ENCODE measurements at regions not wholly inside any gene's neighbourhood (a gene's known extent, or its start where the extent isn't known, plus 50 kb on each side); places are given as distances from the start of the nearest gene placed in this dataset.
A peak's percentile ranks its signal among the peaks of the same experiment; 100 is the strongest.
"Not testable (repeated sequence)": the region's sequence is repeated elsewhere in the genome, so short reads cannot be mapped to it uniquely, and the experiment has no call there.

- H3K4me1 Mint-ChIP-seq: peaks cover 14% of the 10 kb centered on the region
- no peak overlapping the region for H3K27ac Mint-ChIP-seq
- DNase-seq (ENCODE audit: low spot score in 2 of 2): no peak
- no peak for ATAC-seq
- no peaks in the 10 kb centered on the region for H3K36me3 Mint-ChIP-seq
- H3K9me3 Mint-ChIP-seq: no peaks in the 10 kb centered on the region
- no peak overlapping the region for H3K4me3 Mint-ChIP-seq
Measured at GRCh38 chr17:72569148-72569946, 448.5 kb downstream of the SOX9 start.

- H3K27ac Mint-ChIP-seq: no peak overlapping the region
- H3K4me1 Mint-ChIP-seq: peaks cover 8% of the 10 kb centered on the region
- no peak for ATAC-seq
- H3K4me3 Mint-ChIP-seq: no peak overlapping the region
- H3K36me3 Mint-ChIP-seq: no peaks in the 10 kb centered on the region
- DNase-seq (ENCODE audit: low spot score in 2 of 2): no peak
- H3K9me3 Mint-ChIP-seq: no peaks in the 10 kb centered on the region
Measured at GRCh38 chr17:72571813-72572396, 451.1 kb downstream of the SOX9 start.

- no peaks in the 10 kb centered on the region for H3K4me1 Mint-ChIP-seq
- H3K27ac Mint-ChIP-seq: no peak overlapping the region
- H3K9me3 Mint-ChIP-seq: no peaks in the 10 kb centered on the region
- DNase-seq (ENCODE audit: low spot score in 2 of 2) (no peak), ATAC-seq (no peak)
- H3K4me3 Mint-ChIP-seq: no peak overlapping the region
- H3K36me3 Mint-ChIP-seq: no peaks in the 10 kb centered on the region
Measured at GRCh38 chr17:72572604-72573491, 452.0 kb downstream of the SOX9 start.

GRCh38 chr17:72573492-72573801, 452.6 kb downstream of the SOX9 start:
- H3K4me3 Mint-ChIP-seq; H3K9me3 Mint-ChIP-seq; H3K4me1 Mint-ChIP-seq; DNase-seq (ENCODE audit: low spot score in 2 of 2); ATAC-seq; H3K36me3 Mint-ChIP-seq; H3K27ac Mint-ChIP-seq: not testable (repeated sequence)

GRCh38 chr17:72574675-72575510, 454.1 kb downstream of the SOX9 start:
- DNase-seq (ENCODE audit: low spot score in 2 of 2) (no peak), ATAC-seq (no peak)
- Mint-ChIP-seq H3K4me1 (no peaks in the 10 kb centered on the region), H3K36me3 (no peaks in the 10 kb centered on the region), H3K27ac (no peak overlapping the region), H3K4me3 (no peak overlapping the region), H3K9me3 (no peaks in the 10 kb centered on the region)

- H3K9me3 Mint-ChIP-seq: no peaks in the 10 kb centered on the region
- no peak for ATAC-seq
- no peak overlapping the region for H3K27ac Mint-ChIP-seq
- H3K36me3 Mint-ChIP-seq: no peaks in the 10 kb centered on the region
- no peak overlapping the region for H3K4me3 Mint-ChIP-seq
- DNase-seq (ENCODE audit: low spot score in 2 of 2): no peak
- no peaks in the 10 kb centered on the region for H3K4me1 Mint-ChIP-seq
Measured at GRCh38 chr17:72575542-72576233, 454.9 kb downstream of the SOX9 start.

- H3K9me3 Mint-ChIP-seq: no peaks in the 10 kb centered on the region
- H3K4me1 Mint-ChIP-seq: no peaks in the 10 kb centered on the region
- no peak overlapping the region for H3K4me3 Mint-ChIP-seq
- DNase-seq (ENCODE audit: low spot score in 2 of 2) (no peak), ATAC-seq (no peak)
- no peaks in the 10 kb centered on the region for H3K36me3 Mint-ChIP-seq
- H3K27ac Mint-ChIP-seq: no peak overlapping the region
Measured at GRCh38 chr17:72576289-72576759, 455.5 kb downstream of the SOX9 start.

- Mint-ChIP-seq H3K4me1 (no peaks in the 10 kb centered on the region), H3K27ac (no peak overlapping the region), H3K9me3 (no peaks in the 10 kb centered on the region), H3K36me3 (no peaks in the 10 kb centered on the region), H3K4me3 (no peak overlapping the region)
- ATAC-seq: no peak
- DNase-seq (ENCODE audit: low spot score in 2 of 2): no peak
Measured at GRCh38 chr17:72578817-72579470, 458.1 kb downstream of the SOX9 start.

- Mint-ChIP-seq H3K4me1 (no peaks in the 10 kb centered on the region), H3K27ac (no peak overlapping the region), H3K4me3 (no peak overlapping the region), H3K9me3 (no peaks in the 10 kb centered on the region), H3K36me3 (no peaks in the 10 kb centered on the region)
- no peak for ATAC-seq
- no peak for DNase-seq (ENCODE audit: low spot score in 2 of 2)
Measured at GRCh38 chr17:72579990-72580320, 459.1 kb downstream of the SOX9 start.

GRCh38 chr17:72580321-72581127, 459.7 kb downstream of the SOX9 start:
- DNase-seq (ENCODE audit: low spot score in 2 of 2) (no peak), ATAC-seq (no peak)
- Mint-ChIP-seq H3K27ac (no peak overlapping the region), H3K9me3 (no peaks in the 10 kb centered on the region), H3K4me1 (no peaks in the 10 kb centered on the region), H3K36me3 (no peaks in the 10 kb centered on the region), H3K4me3 (no peak overlapping the region)

- no peak for ATAC-seq
- Mint-ChIP-seq H3K27ac (no peak overlapping the region), H3K4me3 (no peak overlapping the region), H3K36me3 (no peaks in the 10 kb centered on the region), H3K9me3 (no peaks in the 10 kb centered on the region), H3K4me1 (peaks cover 19% of the 10 kb centered on the region)
- no peak for DNase-seq (ENCODE audit: low spot score in 2 of 2)
Measured at GRCh38 chr17:72587156-72587555, 466.3 kb downstream of the SOX9 start.

GRCh38 chr17:72587773-72588511, 467.1 kb downstream of the SOX9 start:
- peak; percentile 11 for ATAC-seq
- no peak overlapping the region for H3K4me3 Mint-ChIP-seq
- DNase-seq (ENCODE audit: low spot score in 2 of 2): no peak

GRCh38 chr17:72588561-72588960, 467.7 kb downstream of the SOX9 start:
- Mint-ChIP-seq H3K36me3 (no peaks in the 10 kb centered on the region), H3K9me3 (no peaks in the 10 kb centered on the region), H3K4me3 (no peak overlapping the region), H3K27ac (no peak overlapping the region), H3K4me1 (peaks cover 20% of the 10 kb centered on the region)
- DNase-seq (ENCODE audit: low spot score in 2 of 2): no peak
- ATAC-seq: no peak

More at GRCh38 chr17:72587773-72588511, 467.1 kb downstream of the SOX9 start:
- H3K36me3 Mint-ChIP-seq: no peaks in the 10 kb centered on the region
- H3K4me1 Mint-ChIP-seq: peaks cover 20% of the 10 kb centered on the region
- H3K27ac Mint-ChIP-seq: no peak overlapping the region
- H3K9me3 Mint-ChIP-seq: no peaks in the 10 kb centered on the region
